ENCODE measurements at regions not wholly inside any gene's neighbourhood (a gene's known extent, or its start where the extent isn't known, plus 50 kb on each side); places are given as distances from the start of the nearest gene placed in this dataset.
"Not testable (repeated sequence)": the region's sequence is repeated elsewhere in the genome, so short reads cannot be mapped to it uniquely, and the experiment has no call there.

GRCh38 chr5:13470975-13471374 is 473.5 kb downstream of the DNAH5 start:
- no peak for DNase-seq

- DNase-seq: no peak
Measured at GRCh38 chr5:13470263-13470662, 474.2 kb downstream of the DNAH5 start.

GRCh38 chr5:13464532-13465193 is 479.8 kb downstream of the DNAH5 start:
- no peak for DNase-seq

GRCh38 chr5:13460587-13460986 is 483.9 kb downstream of the DNAH5 start:
- no peak for DNase-seq

- no peak for DNase-seq
Measured at GRCh38 chr5:13454050-13454449, 490.4 kb downstream of the DNAH5 start.

- no peak for DNase-seq
Measured at GRCh38 chr5:13448843-13449242, 495.6 kb downstream of the DNAH5 start.

GRCh38 chr5:13439430-13439829 is 505.1 kb downstream of the DNAH5 start:
- DNase-seq: no peak

- no peak for DNase-seq
Measured at GRCh38 chr5:13427827-13428557, 516.5 kb downstream of the DNAH5 start.

GRCh38 chr5:13412040-13412595 is 532.4 kb downstream of the DNAH5 start:
- no peak for DNase-seq

- no peak for DNase-seq
Measured at GRCh38 chr5:13408616-13409015, 535.9 kb downstream of the DNAH5 start.

GRCh38 chr5:13403351-13403750 is 541.1 kb downstream of the DNAH5 start:
- DNase-seq: no peak

GRCh38 chr5:13385066-13385465 is 559.4 kb downstream of the DNAH5 start:
- no peak for DNase-seq

GRCh38 chr5:13382232-13382631 is 562.3 kb downstream of the DNAH5 start:
- DNase-seq: no peak

- DNase-seq: no peak
Measured at GRCh38 chr5:13378091-13378490, 566.4 kb downstream of the DNAH5 start.

GRCh38 chr5:13359344-13359743 is 585.1 kb downstream of the DNAH5 start:
- DNase-seq: no peak

- DNase-seq: no peak
Measured at GRCh38 chr5:13358342-13358741, 586.1 kb downstream of the DNAH5 start.

- no peak for DNase-seq
Measured at GRCh38 chr5:13357929-13358328, 586.6 kb downstream of the DNAH5 start.

- DNase-seq: no peak
Measured at GRCh38 chr5:13356226-13356625, 588.3 kb downstream of the DNAH5 start.

- no peak for DNase-seq
Measured at GRCh38 chr5:13354611-13355010, 589.9 kb downstream of the DNAH5 start.

GRCh38 chr5:13350767-13351166 is 593.7 kb downstream of the DNAH5 start:
- no peak for DNase-seq

- DNase-seq: no peak
Measured at GRCh38 chr5:13348568-13348967, 595.9 kb downstream of the DNAH5 start.

GRCh38 chr5:13346401-13346800 is 598.1 kb downstream of the DNAH5 start:
- DNase-seq: no peak

GRCh38 chr5:13339093-13339492 is 605.4 kb downstream of the DNAH5 start:
- no peak for DNase-seq

GRCh38 chr5:13335026-13335425 is 609.5 kb downstream of the DNAH5 start:
- DNase-seq: not testable (repeated sequence)

Data from activated gamma-delta T cell (primary cell).